A549 (cell line): ENCODE measurements at regions not wholly inside any gene's neighbourhood (a gene's known extent, or its start where the extent isn't known, plus 50 kb on each side); places are given as distances from the start of the nearest gene placed in this dataset.

Experiments
- ATAC-seq, 2 experiments: fragments of 200-7000 bp in 1 of 2; fragments of >200 bp in 1 of 2; cut with Nextera tagmentation in 1 of 2; cut with Tn5 transposase in 1 of 2; 3 replicates each; pipeline versions ENCODE4 v1.8.0 to v1.9.1; 2018 to 2020; ENCODE audit warnings: mild to moderate bottlenecking in 1 of 2, moderate library complexity in 1 of 2
- CTCF ChIA-PET: fragments of 300-600 bp; sonication (Branson Sonifier 250); formaldehyde crosslinking; extraction: SDS; loops from one replicate; lab custom pipeline; 2021; ENCODE audit warnings: antibody characterized with exemption, inconsistent platforms; lab: Yijun Ruan, JAX
- POLR2A ChIA-PET: fragments of 350-600 bp; formaldehyde crosslinking; extraction: SDS; loops from one replicate; lab custom pipeline; 2021; ENCODE audit warnings: antibody characterized with exemption, inconsistent platforms; lab: Yijun Ruan, JAX
- DNase-seq, 2 experiments: peaks; one replicate each; pipeline versions ENCODE4 v3.0.0 to v3.0.0-alpha.2; 2011 to 2016; ENCODE audit warnings: low read depth in 1 of 2, low spot score in 1 of 2
- FAIRE-seq: peaks from 2 replicates; lab custom pipeline; 2011; peaks lifted over from hg19 to GRCh38; lab: Jason Lieb, UNC
- H3K27ac ChIP-seq, 2 experiments: fragments of >200 bp; sonication (Bioruptor Twin); formaldehyde crosslinking; 3 replicates each; pipeline ENCODE4 v1.5.1; 2016 to 2017
- H3K4me1 ChIP-seq: fragments of >200 bp; sonication (Bioruptor Twin); formaldehyde crosslinking; 3 replicates; pipeline ENCODE4 v1.6.1; 2016
- H3K4me2 ChIP-seq: fragments of >200 bp; sonication (Bioruptor Twin); formaldehyde crosslinking; 3 replicates; pipeline ENCODE4 v1.6.1; 2016
- H3K4me3 ChIP-seq: fragments of >200 bp; sonication (Bioruptor Twin); formaldehyde crosslinking; 3 replicates; pipeline ENCODE4 v1.5.1; 2016
- H3K9me3 ChIP-seq: fragments of >200 bp; sonication (Bioruptor Twin); formaldehyde crosslinking; 3 replicates; pipeline ENCODE4 v1.6.1; 2016
- BHLHE40 ChIP-seq: IDR thresholded peaks from 2 replicates; pipeline ENCODE4 v1.6.1; 2012; ENCODE audit warnings: low read depth, low read length, inconsistent platforms
- CBX2 ChIP-seq: fragments of 200-600 bp; sonication (generic); IDR thresholded peaks from 2 replicates; pipeline ENCODE4 v1.6.1; 2016; ENCODE audit warnings: low read depth, mild to moderate bottlenecking, borderline replicate concordance
- ESRRA ChIP-seq: fragments of 150-350 bp; IDR thresholded peaks from 2 replicates; pipeline ENCODE4 v1.6.1; 2014; ENCODE audit warnings: mild to moderate bottlenecking, low read length, borderline replicate concordance
- FOSL2 ChIP-seq, 2 experiments: fragments of 450-650 bp in 1 of 2; fragments of >200 bp in 1 of 2; sonication (Bioruptor Twin) in 1 of 2; formaldehyde crosslinking; IDR thresholded peaks; 2 replicates each; pipeline versions ENCODE4 v1.5.0 to v1.6.1; 2016 to 2020; ENCODE audit warnings: mild to moderate bottlenecking in 1 of 2, moderate library complexity in 1 of 2
- HDAC2 ChIP-seq: fragments of 200-600 bp; sonication (generic); IDR thresholded peaks from 2 replicates; pipeline ENCODE4 v1.6.1; 2016
- HES2 ChIP-seq: fragments of >200 bp; sonication (Bioruptor Twin); formaldehyde crosslinking; IDR thresholded peaks from 2 replicates; pipeline ENCODE4 v1.6.1; 2016
- HOXB13 ChIP-seq: fragments of 250-450 bp; sonication (Bioruptor Pico); IDR thresholded peaks from 2 replicates; pipeline ENCODE4 v1.5.0; 2020; ENCODE audit warnings: low read depth, mild to moderate bottlenecking, moderate library complexity
- JUNB ChIP-seq: fragments of >200 bp; sonication (Bioruptor Twin); formaldehyde crosslinking; IDR thresholded peaks from 2 replicates; pipeline ENCODE4 v1.6.1; 2016
- MAZ ChIP-seq: fragments of 150-350 bp; IDR thresholded peaks from 2 replicates; pipeline ENCODE4 v1.6.1; 2014; ENCODE audit warnings: antibody characterized with exemption, low read depth, low read length, borderline replicate concordance
- MYC ChIP-seq: IDR thresholded peaks from 2 replicates; pipeline ENCODE4 v1.6.1; 2012; ENCODE audit warnings: mild to moderate bottlenecking, inconsistent platforms, low read length, improper control_type of control experiment, borderline replicate concordance
- RAD21 ChIP-seq, 2 experiments: fragments of >200 bp in 1 of 2; sonication (Bioruptor Twin) in 1 of 2; formaldehyde crosslinking in 1 of 2; IDR thresholded peaks in 1 of 2; conservative IDR thresholded peaks in 1 of 2; 2 replicates in 1 of 2; 3 replicates in 1 of 2; pipeline ENCODE4 v1.6.1; 2012 to 2018; ENCODE audit warnings: inconsistent platforms in 1 of 2
- RNF2 ChIP-seq: fragments of 200-600 bp; sonication (generic); IDR thresholded peaks from 2 replicates; pipeline ENCODE4 v1.6.1; 2016; ENCODE audit warnings: low read depth, mild to moderate bottlenecking, antibody characterized with exemption, moderate library complexity, borderline replicate concordance
- TFCP2L1 ChIP-seq: fragments of 250-450 bp; sonication (Bioruptor Pico); IDR thresholded peaks from 2 replicates; pipeline ENCODE4 v1.5.0; 2021; ENCODE audit warnings: mild to moderate bottlenecking
- ZSCAN20 ChIP-seq: fragments of 250-450 bp; sonication (Bioruptor Pico); IDR thresholded peaks from 2 replicates; pipeline ENCODE4 v1.8.0; 2022; ENCODE audit warnings: mild to moderate bottlenecking, moderate library complexity
- WGBS: methylation state at CpG from one replicate; pipeline ENCODE4 v1.1.6; 2017; ENCODE audit errors: missing lambda C conversion rate; 5-methylcytosine and 5-hydroxymethylcytosine counted together
- TF ChIP-seq, protein P1 (sequence below): IDR thresholded peaks from 2 replicates; pipeline ENCODE4 v1.6.1; 2012; ENCODE audit warnings: low read depth, borderline replicate concordance
- TF ChIP-seq, protein P2 (sequence below): fragments of >200 bp; sonication (Bioruptor Twin); formaldehyde crosslinking; IDR thresholded peaks from 3 replicates; pipeline ENCODE4 v1.6.1; 2016
- TF ChIP-seq, protein P3 (sequence below): fragments of >200 bp; sonication (Bioruptor Twin); formaldehyde crosslinking; IDR thresholded peaks from 3 replicates; pipeline ENCODE4 v1.5.1; 2016
- TF ChIP-seq, protein P4 (sequence below): fragments of 200-600 bp; sonication (generic); IDR thresholded peaks from 2 replicates; pipeline ENCODE4 v1.6.1; 2016; ENCODE audit warnings: antibody characterized with exemption, mild to moderate bottlenecking, moderate library complexity

DNA sequence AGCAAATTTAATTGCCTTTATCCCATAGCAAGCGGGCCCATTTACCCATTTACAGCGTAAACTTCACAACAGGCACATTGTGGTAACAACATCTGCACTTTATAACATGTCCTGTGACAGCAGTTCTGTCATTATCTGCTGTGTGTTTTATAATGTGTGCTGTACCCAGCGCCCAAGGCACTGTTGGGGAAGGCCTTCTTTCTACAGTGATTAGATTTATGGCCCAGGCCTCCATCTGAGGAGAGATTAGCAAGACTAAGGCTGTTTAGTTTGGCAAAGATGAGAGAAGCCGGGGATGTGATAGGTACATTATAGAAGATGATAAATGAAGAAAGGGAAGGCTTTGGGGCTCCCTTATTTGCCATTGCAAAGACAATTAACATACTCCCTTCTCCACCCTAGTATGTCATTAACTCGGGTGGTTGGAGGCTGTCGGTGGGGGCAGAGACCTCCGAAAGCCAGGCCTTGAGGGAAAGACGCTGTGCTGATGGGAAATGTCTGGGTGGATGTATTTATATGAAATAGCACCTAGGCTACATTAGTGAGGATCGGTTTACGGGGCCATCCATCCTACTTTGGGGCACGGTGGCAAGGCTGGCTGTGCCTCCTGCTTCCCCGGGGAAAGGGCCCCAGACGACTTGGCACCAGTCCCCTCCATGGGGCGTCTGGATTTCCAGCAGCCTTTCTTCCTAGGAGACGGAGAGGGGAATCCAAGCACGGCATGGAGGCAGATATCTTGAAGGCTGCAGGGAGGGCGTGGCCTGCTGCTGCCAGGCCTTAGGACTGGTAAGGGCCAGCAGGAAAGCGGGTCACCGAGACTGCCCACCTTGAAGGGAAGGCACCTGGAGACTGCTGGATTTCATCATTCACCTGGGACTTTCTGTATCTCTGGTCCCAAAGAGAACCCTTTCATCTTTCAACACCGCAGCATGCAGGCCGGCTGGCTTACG is 64.3 kb upstream of the PTCH1 start:
- no peaks in the 10 kb centered on the region for H3K4me1 ChIP-seq
- no peak overlapping the region for H3K4me2 ChIP-seq
- no peaks in the 10 kb centered on the region for H3K9me3 ChIP-seq
- no peak overlapping the region for H3K27ac ChIP-seq
- ChIA-PET POLR2A (no interaction called here), CTCF (no interaction called here)
- H3K4me3 ChIP-seq = no peak overlapping the region
- FAIRE-seq = no peak
- no peak for DNase-seq
- ATAC-seq = no peak
- TF ChIP-seq FOSL2 (IDR thresholded peaks at IDR 0.05) (no peak), FOSL2 (CRISPR knock-in tag; IDR thresholded peaks at IDR 0.05) (no peak), HOXB13 (CRISPR knock-in tag) (no peak), HES2 (no peak), MAZ (no peak), TFCP2L1 (CRISPR knock-in tag) (no peak), JUNB (no peak), RNF2 (no peak), MYC (no peak), BHLHE40 (no peak), ESRRA (no peak)
- TF ChIP-seq, protein P1, sequence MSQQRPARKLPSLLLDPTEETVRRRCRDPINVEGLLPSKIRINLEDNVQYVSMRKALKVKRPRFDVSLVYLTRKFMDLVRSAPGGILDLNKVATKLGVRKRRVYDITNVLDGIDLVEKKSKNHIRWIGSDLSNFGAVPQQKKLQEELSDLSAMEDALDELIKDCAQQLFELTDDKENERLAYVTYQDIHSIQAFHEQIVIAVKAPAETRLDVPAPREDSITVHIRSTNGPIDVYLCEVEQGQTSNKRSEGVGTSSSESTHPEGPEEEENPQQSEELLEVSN = no peak
- TF ChIP-seq, protein P2, sequence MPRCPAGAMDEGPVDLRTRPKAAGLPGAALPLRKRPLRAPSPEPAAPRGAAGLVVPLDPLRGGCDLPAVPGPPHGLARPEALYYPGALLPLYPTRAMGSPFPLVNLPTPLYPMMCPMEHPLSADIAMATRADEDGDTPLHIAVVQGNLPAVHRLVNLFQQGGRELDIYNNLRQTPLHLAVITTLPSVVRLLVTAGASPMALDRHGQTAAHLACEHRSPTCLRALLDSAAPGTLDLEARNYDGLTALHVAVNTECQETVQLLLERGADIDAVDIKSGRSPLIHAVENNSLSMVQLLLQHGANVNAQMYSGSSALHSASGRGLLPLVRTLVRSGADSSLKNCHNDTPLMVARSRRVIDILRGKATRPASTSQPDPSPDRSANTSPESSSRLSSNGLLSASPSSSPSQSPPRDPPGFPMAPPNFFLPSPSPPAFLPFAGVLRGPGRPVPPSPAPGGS = no peak
- 76% methylated on average over 22 of the region's 22 CpGs for WGBS

GRCh38 chr9:95574866-95575553 is 58.2 kb upstream of the PTCH1 start:
- DNase-seq (no peak), FAIRE-seq (no peak), ATAC-seq (no peak)
- 62% methylated on average over 10 of the region's 14 CpGs for WGBS
- peak overlapping the region; percentile 70 for H3K4me2 ChIP-seq
- peak overlapping the region; percentile 31 to 63; a peak in 5 of 6 replicates for H3K27ac ChIP-seq
- POLR2A ChIA-PET = no interaction called here
- H3K4me3 ChIP-seq = peak overlapping the region; percentile 26
- TF ChIP-seq CBX2 = no peak
- no peak for TF ChIP-seq ZSCAN20
- TF ChIP-seq, all 56 proteins: peak for 0
- CTCF ChIA-PET = interaction anchor here (0.6 kb wide), 1 partner anchor 11 kb away, joined by 3 read pairs; no protein-coding TSS in a partner anchor
- Histone ChIP-seq H3K9me3 (no peaks in the 10 kb centered on the region), H3K4me1 (peaks cover 11% of the 10 kb centered on the region)

- ATAC-seq (peak; percentile 44 to 63; a peak in 5 of 6 replicates), FAIRE-seq (no peak), DNase-seq (peak in 1 of 2 experiments; percentile 14)
- WGBS = 12% methylated on average over 5 of the region's 16 CpGs
- POLR2A ChIA-PET = no interaction called here
- Histone ChIP-seq H3K4me1 (peaks cover 11% of the 10 kb centered on the region), H3K4me3 (peak overlapping the region; percentile 26; the same call in 2 of the 3 replicates), H3K27ac (no peak overlapping the region; a peak in 1 of 6 replicates), H3K9me3 (no peaks in the 10 kb centered on the region), H3K4me2 (peak overlapping the region; percentile 70)
- CTCF ChIA-PET = no interaction called here
- TF ChIP-seq HDAC2 = no peak
- TF ChIP-seq HOXB13 (CRISPR knock-in tag) = no peak
- TF ChIP-seq, protein P3, sequence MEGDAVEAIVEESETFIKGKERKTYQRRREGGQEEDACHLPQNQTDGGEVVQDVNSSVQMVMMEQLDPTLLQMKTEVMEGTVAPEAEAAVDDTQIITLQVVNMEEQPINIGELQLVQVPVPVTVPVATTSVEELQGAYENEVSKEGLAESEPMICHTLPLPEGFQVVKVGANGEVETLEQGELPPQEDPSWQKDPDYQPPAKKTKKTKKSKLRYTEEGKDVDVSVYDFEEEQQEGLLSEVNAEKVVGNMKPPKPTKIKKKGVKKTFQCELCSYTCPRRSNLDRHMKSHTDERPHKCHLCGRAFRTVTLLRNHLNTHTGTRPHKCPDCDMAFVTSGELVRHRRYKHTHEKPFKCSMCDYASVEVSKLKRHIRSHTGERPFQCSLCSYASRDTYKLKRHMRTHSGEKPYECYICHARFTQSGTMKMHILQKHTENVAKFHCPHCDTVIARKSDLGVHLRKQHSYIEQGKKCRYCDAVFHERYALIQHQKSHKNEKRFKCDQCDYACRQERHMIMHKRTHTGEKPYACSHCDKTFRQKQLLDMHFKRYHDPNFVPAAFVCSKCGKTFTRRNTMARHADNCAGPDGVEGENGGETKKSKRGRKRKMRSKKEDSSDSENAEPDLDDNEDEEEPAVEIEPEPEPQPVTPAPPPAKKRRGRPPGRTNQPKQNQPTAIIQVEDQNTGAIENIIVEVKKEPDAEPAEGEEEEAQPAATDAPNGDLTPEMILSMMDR = peak; percentile 15; the same call in 1 of the 3 replicates
- TF ChIP-seq, protein P4, sequence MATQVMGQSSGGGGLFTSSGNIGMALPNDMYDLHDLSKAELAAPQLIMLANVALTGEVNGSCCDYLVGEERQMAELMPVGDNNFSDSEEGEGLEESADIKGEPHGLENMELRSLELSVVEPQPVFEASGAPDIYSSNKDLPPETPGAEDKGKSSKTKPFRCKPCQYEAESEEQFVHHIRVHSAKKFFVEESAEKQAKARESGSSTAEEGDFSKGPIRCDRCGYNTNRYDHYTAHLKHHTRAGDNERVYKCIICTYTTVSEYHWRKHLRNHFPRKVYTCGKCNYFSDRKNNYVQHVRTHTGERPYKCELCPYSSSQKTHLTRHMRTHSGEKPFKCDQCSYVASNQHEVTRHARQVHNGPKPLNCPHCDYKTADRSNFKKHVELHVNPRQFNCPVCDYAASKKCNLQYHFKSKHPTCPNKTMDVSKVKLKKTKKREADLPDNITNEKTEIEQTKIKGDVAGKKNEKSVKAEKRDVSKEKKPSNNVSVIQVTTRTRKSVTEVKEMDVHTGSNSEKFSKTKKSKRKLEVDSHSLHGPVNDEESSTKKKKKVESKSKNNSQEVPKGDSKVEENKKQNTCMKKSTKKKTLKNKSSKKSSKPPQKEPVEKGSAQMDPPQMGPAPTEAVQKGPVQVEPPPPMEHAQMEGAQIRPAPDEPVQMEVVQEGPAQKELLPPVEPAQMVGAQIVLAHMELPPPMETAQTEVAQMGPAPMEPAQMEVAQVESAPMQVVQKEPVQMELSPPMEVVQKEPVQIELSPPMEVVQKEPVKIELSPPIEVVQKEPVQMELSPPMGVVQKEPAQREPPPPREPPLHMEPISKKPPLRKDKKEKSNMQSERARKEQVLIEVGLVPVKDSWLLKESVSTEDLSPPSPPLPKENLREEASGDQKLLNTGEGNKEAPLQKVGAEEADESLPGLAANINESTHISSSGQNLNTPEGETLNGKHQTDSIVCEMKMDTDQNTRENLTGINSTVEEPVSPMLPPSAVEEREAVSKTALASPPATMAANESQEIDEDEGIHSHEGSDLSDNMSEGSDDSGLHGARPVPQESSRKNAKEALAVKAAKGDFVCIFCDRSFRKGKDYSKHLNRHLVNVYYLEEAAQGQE = no peak
- TF ChIP-seq RAD21 (conservative IDR thresholded peaks at IDR 0.05 in 1 of 2, IDR thresholded peaks at IDR 0.05 in 1 of 2) = peak; percentile 42; a peak in 4 of 5 replicates
Measured at GRCh38 chr9:95574176-95574575, 57.4 kb upstream of the PTCH1 start.
